ENCODE measurements at regions not wholly inside any gene's neighbourhood (a gene's known extent, or its start where the extent isn't known, plus 50 kb on each side); places are given as distances from the start of the nearest gene placed in this dataset.

DNA sequence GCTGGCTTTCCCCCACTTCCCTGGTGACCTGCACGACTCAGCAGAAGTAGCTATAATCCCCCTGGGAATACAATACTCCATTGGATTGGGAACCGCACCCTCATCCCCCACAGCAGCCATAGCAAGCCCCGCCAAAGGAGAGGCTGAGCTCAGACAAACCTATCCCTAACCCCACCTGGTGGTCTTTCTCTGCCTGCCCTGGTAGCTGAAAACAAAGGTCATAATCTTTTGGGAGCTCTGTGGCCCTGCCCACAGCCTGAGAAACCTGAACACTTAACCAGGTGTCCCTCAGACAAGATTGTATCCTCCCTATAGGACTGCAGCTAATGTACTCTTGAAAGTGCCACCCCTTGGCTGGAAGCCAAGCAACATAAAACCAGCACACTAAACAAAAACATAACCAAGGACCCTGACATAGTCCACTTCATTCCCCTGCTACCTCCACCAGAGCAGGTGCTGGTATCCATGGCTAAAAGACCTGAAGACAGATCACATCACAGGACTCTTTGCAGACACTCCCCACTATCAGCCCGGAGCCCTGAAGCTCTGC lies 71.6 kb upstream of the RUNX1 start:
- ATAC-seq = no peak

GRCh38 chr21:35119501-35120047 lies 70.5 kb upstream of the RUNX1 start:
- ATAC-seq = no peak
- TF ChIP-seq ZFP30 (CRISPR knock-in tag; IDR thresholded peaks at IDR 0.05) (no peak), ZNF8 (CRISPR knock-in tag; IDR thresholded peaks at IDR 0.05) (no peak), CREB5 (CRISPR knock-in tag; IDR thresholded peaks at IDR 0.05; ENCODE audit: low read depth) (no peak), BACH2 (CRISPR knock-in tag; IDR thresholded peaks at IDR 0.05; ENCODE audit: borderline replicate concordance) (no peak), OSR1 (CRISPR knock-in tag; IDR thresholded peaks at IDR 0.05) (no peak)
- TF ChIP-seq, protein P1, sequence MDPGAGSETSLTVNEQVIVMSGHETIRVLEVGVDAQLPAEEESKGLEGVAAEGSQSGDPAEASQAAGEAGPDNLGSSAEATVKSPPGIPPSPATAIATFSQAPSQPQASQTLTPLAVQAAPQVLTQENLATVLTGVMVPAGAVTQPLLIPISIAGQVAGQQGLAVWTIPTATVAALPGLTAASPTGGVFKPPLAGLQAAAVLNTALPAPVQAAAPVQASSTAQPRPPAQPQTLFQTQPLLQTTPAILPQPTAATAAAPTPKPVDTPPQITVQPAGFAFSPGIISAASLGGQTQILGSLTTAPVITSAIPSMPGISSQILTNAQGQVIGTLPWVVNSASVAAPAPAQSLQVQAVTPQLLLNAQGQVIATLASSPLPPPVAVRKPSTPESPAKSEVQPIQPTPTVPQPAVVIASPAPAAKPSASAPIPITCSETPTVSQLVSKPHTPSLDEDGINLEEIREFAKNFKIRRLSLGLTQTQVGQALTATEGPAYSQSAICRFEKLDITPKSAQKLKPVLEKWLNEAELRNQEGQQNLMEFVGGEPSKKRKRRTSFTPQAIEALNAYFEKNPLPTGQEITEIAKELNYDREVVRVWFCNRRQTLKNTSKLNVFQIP (CRISPR knock-in tag; IDR thresholded peaks at IDR 0.05; ENCODE audit: borderline replicate concordance, low read depth) = no peak

More for the DNA sequence above, 71.6 kb upstream of the RUNX1 start:
- TF ChIP-seq TOX (CRISPR knock-in tag; IDR thresholded peaks at IDR 0.05; ENCODE audit: borderline replicate concordance) = no peak
- TF ChIP-seq BACH2 (CRISPR knock-in tag; IDR thresholded peaks at IDR 0.05; ENCODE audit: borderline replicate concordance) = no peak
- TF ChIP-seq RARB (CRISPR knock-in tag; IDR thresholded peaks at IDR 0.05) = no peak

DNA sequence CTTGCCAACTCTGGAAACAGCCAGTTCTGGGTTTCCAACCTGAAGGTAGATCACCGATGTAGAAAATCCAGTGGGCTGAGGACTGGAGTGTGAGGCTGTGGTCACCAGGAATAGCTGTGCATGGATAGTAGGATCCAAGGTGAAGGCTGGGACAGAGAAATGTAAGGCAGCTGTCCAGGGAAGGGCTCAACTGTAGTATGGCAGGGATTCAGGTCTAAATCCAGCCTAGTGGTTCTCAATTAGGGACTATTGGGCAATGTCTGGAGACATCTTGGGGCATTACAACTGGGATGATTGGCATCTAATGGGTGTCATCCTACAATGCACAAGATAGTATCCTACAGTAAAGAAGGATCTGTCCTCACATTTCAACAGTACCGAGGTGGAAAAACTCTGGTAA lies 67.7 kb upstream of the RUNX1 start:
- TF ChIP-seq CSDC2 (CRISPR knock-in tag; IDR thresholded peaks at IDR 0.05) (no peak), ARNTL (CRISPR knock-in tag; IDR thresholded peaks at IDR 0.05; ENCODE audit: borderline replicate concordance, low read depth) (no peak), TCF4 (CRISPR knock-in tag; IDR thresholded peaks at IDR 0.05; ENCODE audit: borderline replicate concordance) (no peak), OSR1 (CRISPR knock-in tag; IDR thresholded peaks at IDR 0.05) (no peak), ZC3H10 (CRISPR knock-in tag; IDR thresholded peaks at IDR 0.05) (no peak), ISL1 (CRISPR knock-in tag; IDR thresholded peaks at IDR 0.05) (no peak), ZFP3 (CRISPR knock-in tag; IDR thresholded peaks at IDR 0.05) (no peak), ZNF70 (CRISPR knock-in tag; IDR thresholded peaks at IDR 0.05) (no peak), CREB5 (CRISPR knock-in tag; IDR thresholded peaks at IDR 0.05; ENCODE audit: low read depth) (no peak), GLIS3 (CRISPR knock-in tag; IDR thresholded peaks at IDR 0.05) (no peak), SNAI2 (CRISPR knock-in tag; IDR thresholded peaks at IDR 0.05) (no peak), CSRNP3 (CRISPR knock-in tag; IDR thresholded peaks at IDR 0.05) (no peak), ZNF8 (CRISPR knock-in tag; IDR thresholded peaks at IDR 0.05) (no peak), ZNF565 (CRISPR knock-in tag; conservative IDR thresholded peaks at IDR 0.05; ENCODE audit: low read depth) (no peak), ZFP30 (CRISPR knock-in tag; IDR thresholded peaks at IDR 0.05) (no peak), RARB (CRISPR knock-in tag; IDR thresholded peaks at IDR 0.05) (no peak), PATZ1 (CRISPR knock-in tag; IDR thresholded peaks at IDR 0.05; ENCODE audit: borderline replicate concordance) (no peak)
- TF ChIP-seq, protein P2, sequence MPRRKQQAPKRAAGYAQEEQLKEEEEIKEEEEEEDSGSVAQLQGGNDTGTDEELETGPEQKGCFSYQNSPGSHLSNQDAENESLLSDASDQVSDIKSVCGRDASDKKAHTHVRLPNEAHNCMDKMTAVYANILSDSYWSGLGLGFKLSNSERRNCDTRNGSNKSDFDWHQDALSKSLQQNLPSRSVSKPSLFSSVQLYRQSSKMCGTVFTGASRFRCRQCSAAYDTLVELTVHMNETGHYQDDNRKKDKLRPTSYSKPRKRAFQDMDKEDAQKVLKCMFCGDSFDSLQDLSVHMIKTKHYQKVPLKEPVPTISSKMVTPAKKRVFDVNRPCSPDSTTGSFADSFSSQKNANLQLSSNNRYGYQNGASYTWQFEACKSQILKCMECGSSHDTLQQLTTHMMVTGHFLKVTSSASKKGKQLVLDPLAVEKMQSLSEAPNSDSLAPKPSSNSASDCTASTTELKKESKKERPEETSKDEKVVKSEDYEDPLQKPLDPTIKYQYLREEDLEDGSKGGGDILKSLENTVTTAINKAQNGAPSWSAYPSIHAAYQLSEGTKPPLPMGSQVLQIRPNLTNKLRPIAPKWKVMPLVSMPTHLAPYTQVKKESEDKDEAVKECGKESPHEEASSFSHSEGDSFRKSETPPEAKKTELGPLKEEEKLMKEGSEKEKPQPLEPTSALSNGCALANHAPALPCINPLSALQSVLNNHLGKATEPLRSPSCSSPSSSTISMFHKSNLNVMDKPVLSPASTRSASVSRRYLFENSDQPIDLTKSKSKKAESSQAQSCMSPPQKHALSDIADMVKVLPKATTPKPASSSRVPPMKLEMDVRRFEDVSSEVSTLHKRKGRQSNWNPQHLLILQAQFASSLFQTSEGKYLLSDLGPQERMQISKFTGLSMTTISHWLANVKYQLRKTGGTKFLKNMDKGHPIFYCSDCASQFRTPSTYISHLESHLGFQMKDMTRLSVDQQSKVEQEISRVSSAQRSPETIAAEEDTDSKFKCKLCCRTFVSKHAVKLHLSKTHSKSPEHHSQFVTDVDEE (CRISPR knock-in tag; IDR thresholded peaks at IDR 0.05) = no peak
- no peak for ATAC-seq

Data from SK-N-SH treated with all-trans-retinoic acid at 6 μM for 48 hours (cell line).